IMR-90 (cell line): ENCODE measurements at regions not wholly inside any gene's neighbourhood (a gene's known extent, or its start where the extent isn't known, plus 50 kb on each side); places are given as distances from the start of the nearest gene placed in this dataset.

Experiments
- ATAC-seq: fragments of 200-7000 bp; cut with Tn5 transposase; 2 replicates; pipeline ENCODE4 v1.9.1; 2020; ENCODE audit warnings: low read depth, mild to moderate bottlenecking, moderate library complexity
- BruUV-seq: library from RNA; stranded (reverse); fragments of 400-500 nt; replicated peaks from 2 replicates; lab custom pipeline; 2021; lab: Mats Ljungman, UMichigan
- CTCF ChIA-PET: fragments of 300-600 bp; formaldehyde crosslinking; extraction: SDS; loops from one replicate; lab custom pipeline; 2021; ENCODE audit warnings: antibody characterized with exemption; lab: Yijun Ruan, JAX
- POLR2A ChIA-PET: fragments of 300-600 bp; sonication (Branson Sonifier 250); formaldehyde crosslinking; loops from one replicate; lab custom pipeline; 2022; ENCODE audit warnings: antibody characterized with exemption; ENCODE audit not compliant: unreplicated experiment; lab: Charles Lee
- DNase-seq: peaks from one replicate; pipeline ENCODE4 v3.0.0; 2013
- H2AFZ ChIP-seq: replicated peaks from 2 replicates; pipeline ENCODE3; 2013; ENCODE audit warnings: low read length, mild to moderate bottlenecking; ENCODE audit not compliant: poor library complexity
- H2AK5ac ChIP-seq: 2 replicates; pipeline ENCODE4 v1.6.1; 2013; ENCODE audit warnings: low read depth, low read length, inconsistent platforms
- H2AK9ac ChIP-seq: replicated peaks from 2 replicates; pipeline ENCODE3; 2013; ENCODE audit warnings: mild to moderate bottlenecking, low read depth, low read length, moderate library complexity; ENCODE audit not compliant: poor library complexity
- H2BK120ac ChIP-seq: 2 replicates; pipeline ENCODE4 v1.6.1; 2013; ENCODE audit warnings: low read depth, low read length, inconsistent platforms
- H2BK15ac ChIP-seq: 3 replicates; pipeline ENCODE4 v1.6.1; 2013; ENCODE audit warnings: low read depth, low read length, inconsistent platforms
- H2BK20ac ChIP-seq: 2 replicates; pipeline ENCODE4 v1.6.1; 2013; ENCODE audit warnings: low read depth, mild to moderate bottlenecking, inconsistent platforms, low read length, moderate library complexity
- H2BK5ac ChIP-seq: 2 replicates; pipeline ENCODE4 v1.6.1; 2013; ENCODE audit warnings: mild to moderate bottlenecking, low read depth, low read length, inconsistent platforms; ENCODE audit not compliant: poor library complexity, severe bottlenecking
- H3K14ac ChIP-seq: replicated peaks from 2 replicates; pipeline ENCODE4 v1.6.1; 2013; ENCODE audit warnings: low read depth, low read length, inconsistent platforms
- H3K18ac ChIP-seq: 2 replicates; pipeline ENCODE4 v1.6.1; 2013; ENCODE audit warnings: low read depth, low read length, control low read depth
- H3K23ac ChIP-seq: 2 replicates; pipeline ENCODE4 v1.6.1; 2013; ENCODE audit warnings: low read depth, low read length, inconsistent platforms
- H3K27ac ChIP-seq: 2 replicates; pipeline ENCODE4 v1.5.1; 2013; ENCODE audit warnings: mild to moderate bottlenecking, control low read depth, low read length; ENCODE audit not compliant: insufficient read depth
- H3K27me3 ChIP-seq: 2 replicates; pipeline ENCODE4 v1.6.1; 2013; ENCODE audit warnings: low read length; ENCODE audit not compliant: control insufficient read depth, insufficient read depth
- H3K36me3 ChIP-seq: 2 replicates; pipeline ENCODE4 v1.6.1; 2013; ENCODE audit warnings: low read length, mixed read lengths; ENCODE audit not compliant: control insufficient read depth, insufficient read depth
- H3K4ac ChIP-seq: 2 replicates; pipeline ENCODE4 v1.6.1; 2013; ENCODE audit warnings: low read depth, low read length, inconsistent platforms
- H3K4me1 ChIP-seq: 2 replicates; pipeline ENCODE4 v1.6.1; 2013; ENCODE audit warnings: low read length, mixed read lengths; ENCODE audit not compliant: control insufficient read depth, insufficient read depth
- H3K4me2 ChIP-seq: 2 replicates; pipeline ENCODE4 v1.6.1; 2013; ENCODE audit warnings: low read depth, mild to moderate bottlenecking, control low read depth, low read length, moderate library complexity
- H3K4me3 ChIP-seq: 2 replicates; pipeline ENCODE4 v1.5.1; 2013; ENCODE audit warnings: low read depth, mild to moderate bottlenecking, control low read depth, low read length, moderate library complexity; ENCODE audit not compliant: insufficient read depth
- H3K56ac ChIP-seq: 2 replicates; pipeline ENCODE4 v1.6.1; 2013; ENCODE audit warnings: low read length, inconsistent platforms; ENCODE audit not compliant: insufficient read depth; ENCODE audit errors: extremely low read depth
- H3K79me1 ChIP-seq, 2 experiments: 2 replicates each; pipeline ENCODE4 v1.6.1; 2013; ENCODE audit warnings: low read length in 2 of 2, inconsistent platforms in 1 of 2, low read depth in 1 of 2
- H3K9ac ChIP-seq: 2 replicates; pipeline ENCODE4 v1.6.1; 2013; ENCODE audit warnings: low read depth, low read length, control low read depth
- H3K9me1 ChIP-seq: 2 replicates; pipeline ENCODE4 v1.6.1; 2013; ENCODE audit warnings: low read length, inconsistent platforms; ENCODE audit not compliant: insufficient read depth
- H3K9me3 ChIP-seq: 2 replicates; pipeline ENCODE4 v1.6.1; 2013; ENCODE audit warnings: low read length; ENCODE audit not compliant: control insufficient read depth, insufficient read depth
- H4K20me1 ChIP-seq: 2 replicates; pipeline ENCODE4 v1.6.1; 2013; ENCODE audit warnings: low read length, inconsistent platforms; ENCODE audit not compliant: insufficient read depth
- H4K5ac ChIP-seq: 2 replicates; pipeline ENCODE4 v1.6.1; 2013; ENCODE audit warnings: mild to moderate bottlenecking, low read depth, low read length, control low read depth
- H4K8ac ChIP-seq, 2 experiments: 2 replicates each; pipeline ENCODE4 v1.6.1; 2013; ENCODE audit warnings: low read depth in 2 of 2, low read length in 2 of 2, control low read depth in 1 of 2, inconsistent platforms in 1 of 2
- H4K91ac ChIP-seq: 2 replicates; pipeline ENCODE4 v1.6.1; 2013; ENCODE audit warnings: low read depth, low read length, inconsistent platforms; ENCODE audit not compliant: insufficient read depth
- BHLHE40 ChIP-seq: fragments of 150-350 bp; IDR thresholded peaks from 2 replicates; pipeline ENCODE4 v1.6.1; 2016; ENCODE audit warnings: mild to moderate bottlenecking, low read depth, low read length
- CTCF ChIP-seq: conservative IDR thresholded peaks from 2 replicates; pipeline ENCODE4 v1.5.1; 2012; ENCODE audit warnings: mild to moderate bottlenecking, low read depth, low read length, improper control_type of control experiment
- SMC3 ChIP-seq: fragments of 150-350 bp; IDR thresholded peaks from 2 replicates; pipeline ENCODE4 v1.6.1; 2016; ENCODE audit warnings: low read depth, mild to moderate bottlenecking, antibody characterized with exemption, low read length, moderate library complexity
- WGBS, 2 experiments: methylation state at CpG; one replicate each; pipeline versions ENCODE4 v1.1.5 to v1.1.7; 2013; ENCODE audit warnings: missing lambda C conversion rate in 2 of 2; ENCODE audit not compliant: insufficient read length in 1 of 2; ENCODE audit errors: extremely low coverage in 2 of 2; 5-methylcytosine and 5-hydroxymethylcytosine counted together
- dilution Hi-C: fragments of 300-500 bp; cut with HindIII; formaldehyde crosslinking; loops from one replicate; pipeline ENCODE4 v1.14.3; 2018; ENCODE audit warnings: low sequenced_read_pairs; ENCODE audit not compliant: unreplicated experiment
- in situ Hi-C: fragments of 300-500 bp; cut with MboI; formaldehyde crosslinking; loops from 3 replicates; pipeline ENCODE4 v1.14.3; 2019; ENCODE audit warnings: low sequenced_read_pairs, inconsistent platforms, mixed read lengths
- intact Hi-C: fragments of 100-400 bp; cut with micrococcal nuclease; formaldehyde crosslinking; loops from 2 replicates; pipeline ENCODE4 v1.10.0; 2022

GRCh38 chr2:49343638-49344037 is 189.3 kb upstream of the FSHR start:
- POLR2A ChIA-PET: no interaction called here
- ATAC-seq: no peak
- TF ChIP-seq SMC3 (no peak), BHLHE40 (no peak), CTCF (no peak)

More at GRCh38 chr2:49343638-49344037, 189.3 kb upstream of the FSHR start:
- H3K14ac ChIP-seq: no peak overlapping the region
- no TSS peak for BruUV-seq
- no peak overlapping the region for H2AFZ ChIP-seq
- H2AK5ac ChIP-seq: no peak overlapping the region
- H4K20me1 ChIP-seq: no peaks in the 10 kb centered on the region
- H2BK20ac ChIP-seq: no peak overlapping the region
- H4K91ac ChIP-seq: no peak overlapping the region
- H4K8ac ChIP-seq: no peak overlapping the region
- H3K23ac ChIP-seq: no peak overlapping the region
- H3K79me1 ChIP-seq: no peaks in the 10 kb centered on the region
- intact Hi-C loops (no loop called here), in situ Hi-C loops (no loop called here), dilution Hi-C loops (no loop called here)
- no peak overlapping the region for H2BK120ac ChIP-seq
- CTCF ChIA-PET: no interaction called here
- H3K9me1 ChIP-seq: no peaks in the 10 kb centered on the region
- H3K9ac ChIP-seq: no peak overlapping the region
- no peak overlapping the region for H3K4me3 ChIP-seq
- H2AK9ac ChIP-seq: no peak overlapping the region
- H3K4ac ChIP-seq: no peak overlapping the region
- H3K27ac ChIP-seq: no peak overlapping the region
- no peak overlapping the region for H3K56ac ChIP-seq
- H2BK5ac ChIP-seq: no peak overlapping the region
- no peak for DNase-seq
- H2BK15ac ChIP-seq: no peak overlapping the region
- no peaks in the 10 kb centered on the region for H3K27me3 ChIP-seq
- no CpG with 5 or more reads among the region's 3 CpGs for WGBS, 2 experiments
- no peak overlapping the region for H3K4me2 ChIP-seq
- no peak overlapping the region for H4K5ac ChIP-seq
- H3K36me3 ChIP-seq: no peaks in the 10 kb centered on the region
- H3K9me3 ChIP-seq: peaks cover 7% of the 10 kb centered on the region
- no peaks in the 10 kb centered on the region for H3K4me1 ChIP-seq
- H3K18ac ChIP-seq: no peak overlapping the region
